Thoracic aorta (tissue), 2 donors: ENCODE measurements at regions not wholly inside any gene's neighbourhood (a gene's known extent, or its start where the extent isn't known, plus 50 kb on each side); places are given as distances from the start of the nearest gene placed in this dataset.

Experiments used
- ATAC-seq: fragments of 150-250 bp; one replicate; pipeline ENCODE4 v1.8.0; 2017; ENCODE audit warnings: low read depth; ENCODE audit not compliant: insufficient number of reproducible peaks, low FRiP score
- DNase-seq: peaks from one replicate; pipeline ENCODE4 v3.0.0-alpha.2; 2020; ENCODE audit warnings: low spot score
- H3K27ac ChIP-seq, 2 donors: fragments of 200-600 bp; sonication (generic); 1 replicate in 1 of 2; 2 replicates in 1 of 2; pipeline ENCODE4 v1.5.1; 2016; ENCODE audit warnings: mild to moderate bottlenecking in 2 of 2, moderate library complexity in 2 of 2
- H3K27me3 ChIP-seq: fragments of 200-600 bp; sonication (generic); replicated peaks from 2 replicates; pipeline ENCODE4 v1.6.0; 2016; ENCODE audit warnings: mild to moderate bottlenecking; ENCODE audit not compliant: insufficient read depth
- H3K36me3 ChIP-seq: fragments of 200-600 bp; sonication (generic); one replicate; pipeline ENCODE4 v1.5.1; 2016
- H3K4me1 ChIP-seq, 2 donors: fragments of 200-600 bp; sonication (generic); 1 replicate in 1 of 2; 2 replicates in 1 of 2; pipeline versions ENCODE4 v1.5.1 to v1.6.0; 2016; ENCODE audit warnings: low read depth in 2 of 2, mild to moderate bottlenecking in 1 of 2; ENCODE audit not compliant: control insufficient read depth in 1 of 2
- H3K4me3 ChIP-seq: fragments of 200-600 bp; sonication (generic); 2 replicates; pipeline ENCODE4 v1.5.1; 2016; ENCODE audit warnings: mild to moderate bottlenecking
- H3K9me3 ChIP-seq: fragments of 200-600 bp; sonication (generic); 2 replicates; pipeline ENCODE4 v1.5.1; 2016
- TF ChIP-seq, protein P1 (sequence below): fragments of 200-600 bp; sonication (generic); IDR thresholded peaks from one replicate; pipeline ENCODE4 v1.5.1; 2019; ENCODE audit warnings: antibody characterized with exemption

DNA sequence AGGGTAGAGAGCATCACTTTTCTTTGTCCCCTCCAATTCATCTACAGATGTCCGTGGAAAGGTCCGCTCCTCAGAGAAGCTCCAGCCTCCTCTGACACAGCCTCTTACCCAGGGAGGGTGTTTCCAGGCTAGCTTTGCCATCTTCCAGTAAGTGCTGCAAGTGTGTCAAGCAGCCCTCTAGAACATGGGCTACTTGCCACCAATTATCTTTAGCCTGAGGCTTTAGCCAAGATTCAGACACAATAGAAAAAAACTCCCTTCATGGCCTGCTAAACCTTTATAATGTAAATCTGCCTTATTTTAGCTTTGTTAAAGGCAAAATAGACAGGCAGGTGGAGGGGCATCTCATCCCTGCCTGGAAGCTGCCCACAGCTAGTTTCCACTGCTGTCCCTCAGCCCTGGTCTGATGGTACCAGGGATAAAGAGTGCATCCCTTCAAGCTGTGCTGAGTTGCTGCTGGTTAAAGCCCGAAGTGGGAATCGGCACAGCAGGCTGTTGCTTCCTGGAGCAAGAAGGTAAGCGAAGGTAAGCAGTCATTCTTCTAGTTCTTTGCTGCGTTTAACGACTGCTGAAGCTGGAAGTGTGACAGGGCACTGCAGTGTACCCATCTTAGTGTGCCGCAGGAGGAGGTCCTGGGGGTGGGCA lies 190.1 kb upstream of the E2F8 start:
- ATAC-seq: no peak
- Histone ChIP-seq H3K4me1 (no peaks in the 10 kb centered on the region), H3K36me3 (no peaks in the 10 kb centered on the region), H3K27me3 (no peaks in the 10 kb centered on the region), H3K9me3 (no peaks in the 10 kb centered on the region), H3K4me3 (no peak overlapping the region), H3K27ac (no peak overlapping the region)
- TF ChIP-seq, protein P1, sequence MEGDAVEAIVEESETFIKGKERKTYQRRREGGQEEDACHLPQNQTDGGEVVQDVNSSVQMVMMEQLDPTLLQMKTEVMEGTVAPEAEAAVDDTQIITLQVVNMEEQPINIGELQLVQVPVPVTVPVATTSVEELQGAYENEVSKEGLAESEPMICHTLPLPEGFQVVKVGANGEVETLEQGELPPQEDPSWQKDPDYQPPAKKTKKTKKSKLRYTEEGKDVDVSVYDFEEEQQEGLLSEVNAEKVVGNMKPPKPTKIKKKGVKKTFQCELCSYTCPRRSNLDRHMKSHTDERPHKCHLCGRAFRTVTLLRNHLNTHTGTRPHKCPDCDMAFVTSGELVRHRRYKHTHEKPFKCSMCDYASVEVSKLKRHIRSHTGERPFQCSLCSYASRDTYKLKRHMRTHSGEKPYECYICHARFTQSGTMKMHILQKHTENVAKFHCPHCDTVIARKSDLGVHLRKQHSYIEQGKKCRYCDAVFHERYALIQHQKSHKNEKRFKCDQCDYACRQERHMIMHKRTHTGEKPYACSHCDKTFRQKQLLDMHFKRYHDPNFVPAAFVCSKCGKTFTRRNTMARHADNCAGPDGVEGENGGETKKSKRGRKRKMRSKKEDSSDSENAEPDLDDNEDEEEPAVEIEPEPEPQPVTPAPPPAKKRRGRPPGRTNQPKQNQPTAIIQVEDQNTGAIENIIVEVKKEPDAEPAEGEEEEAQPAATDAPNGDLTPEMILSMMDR: no peak
- DNase-seq: no peak

DNA sequence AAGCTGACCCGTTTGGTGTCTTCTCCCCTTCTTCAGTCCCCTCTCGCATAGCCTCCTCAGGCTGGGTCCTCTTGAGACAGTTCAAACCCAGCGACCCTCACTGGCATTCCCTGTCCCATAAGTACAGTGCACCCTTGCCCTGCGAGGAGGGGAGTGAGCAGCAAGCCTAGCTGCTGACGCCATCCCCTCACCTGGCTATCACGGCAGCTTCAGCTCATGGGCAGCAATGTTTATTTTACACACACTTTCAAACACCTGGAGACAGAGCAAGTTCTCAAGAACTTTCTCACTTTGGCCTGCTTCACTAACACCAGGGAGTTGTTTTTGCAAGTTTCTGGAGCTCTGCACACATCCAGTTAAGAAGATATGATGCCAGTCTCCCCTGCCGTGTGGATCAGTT lies 189.6 kb upstream of the E2F8 start:
- TF ChIP-seq, protein P1: no peak
- Histone ChIP-seq H3K27me3 (no peaks in the 10 kb centered on the region), H3K36me3 (no peaks in the 10 kb centered on the region), H3K9me3 (no peaks in the 10 kb centered on the region), H3K4me3 (no peak overlapping the region), H3K4me1 (no peaks in the 10 kb centered on the region), H3K27ac (no peak overlapping the region)
- DNase-seq (no peak), ATAC-seq (no peak)

DNA sequence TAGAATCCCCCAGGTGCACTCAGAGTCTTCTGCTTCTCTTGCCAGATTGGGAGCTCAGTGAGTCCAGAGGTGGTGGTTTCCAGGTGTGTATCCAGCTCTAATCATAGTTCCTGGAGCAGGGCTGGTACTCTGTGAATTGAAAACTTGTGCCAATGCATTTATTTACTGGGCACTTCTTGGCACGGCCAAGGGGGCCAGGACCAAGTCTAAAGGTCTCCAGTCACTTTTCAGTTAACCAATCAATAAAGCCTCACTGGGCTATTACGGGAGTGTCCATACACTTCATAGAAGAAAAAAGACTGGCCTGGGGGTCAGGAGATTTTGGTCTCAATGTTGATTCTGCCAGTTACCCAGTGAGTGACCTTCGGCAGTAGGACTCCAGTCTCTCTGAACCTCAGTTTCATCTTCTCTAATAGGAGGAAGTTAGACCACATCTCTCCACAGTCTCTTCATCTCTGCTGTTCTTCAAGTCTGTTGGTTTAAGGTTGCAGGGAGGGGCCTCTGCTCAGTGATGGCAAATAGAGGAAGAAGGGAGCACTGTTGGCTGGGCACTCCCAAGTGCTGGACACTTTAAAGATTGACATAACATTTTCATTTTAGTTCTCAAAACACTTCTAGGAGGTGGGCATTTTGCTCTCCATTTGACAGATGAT lies 188.5 kb upstream of the E2F8 start:
- TF ChIP-seq, protein P1: no peak
- no peaks in the 10 kb centered on the region for H3K4me1 ChIP-seq
- no peak overlapping the region for H3K27ac ChIP-seq
- no peak overlapping the region for H3K4me3 ChIP-seq
- no peaks in the 10 kb centered on the region for H3K36me3 ChIP-seq
- no peaks in the 10 kb centered on the region for H3K9me3 ChIP-seq
- no peaks in the 10 kb centered on the region for H3K27me3 ChIP-seq
- DNase-seq: no peak
- ATAC-seq: no peak

DNA sequence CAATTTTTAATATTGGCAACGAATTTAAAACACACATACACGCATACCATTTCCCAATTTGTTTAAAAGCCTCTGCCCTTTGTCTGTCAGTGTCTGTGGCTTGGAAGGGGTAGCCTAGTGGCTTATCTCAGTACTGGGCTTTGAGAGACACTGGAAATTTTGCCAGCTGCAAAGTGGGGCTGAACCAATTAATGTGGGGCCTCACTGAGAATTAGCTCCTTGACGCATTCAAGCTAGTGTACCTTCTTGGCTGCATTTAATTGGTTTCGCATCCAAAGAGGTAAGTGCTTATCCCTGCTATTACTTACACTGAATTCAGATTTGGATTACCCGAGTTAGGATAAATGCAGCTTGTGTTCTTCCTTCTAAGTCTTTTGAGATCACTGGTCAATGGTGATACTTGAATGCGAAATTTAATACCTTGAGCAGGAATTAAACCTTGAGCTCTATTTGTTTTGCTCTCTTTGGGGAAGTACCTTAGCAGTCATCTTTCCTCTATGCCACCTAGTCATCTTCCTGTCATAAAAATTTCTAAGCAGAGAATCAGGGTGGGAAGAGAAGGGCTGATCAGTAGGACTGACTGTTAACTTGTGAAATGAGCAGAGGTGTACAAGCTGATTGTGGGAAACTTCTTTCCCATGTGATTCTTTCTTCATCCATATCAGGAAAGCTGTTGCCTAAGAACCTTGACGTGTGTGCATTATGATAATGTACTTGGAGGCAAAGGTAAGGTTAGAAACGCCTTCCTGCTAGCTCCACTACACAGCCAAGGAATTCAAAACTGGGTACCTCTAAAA lies 187.7 kb upstream of the E2F8 start:
- no peaks in the 10 kb centered on the region for H3K27me3 ChIP-seq
- H3K36me3 ChIP-seq: no peaks in the 10 kb centered on the region
- TF ChIP-seq, protein P1: no peak
- no peak overlapping the region for H3K4me3 ChIP-seq
- no peak for DNase-seq
- no peak for ATAC-seq
- no peak overlapping the region for H3K27ac ChIP-seq
- no peaks in the 10 kb centered on the region for H3K4me1 ChIP-seq
- no peaks in the 10 kb centered on the region for H3K9me3 ChIP-seq

DNA sequence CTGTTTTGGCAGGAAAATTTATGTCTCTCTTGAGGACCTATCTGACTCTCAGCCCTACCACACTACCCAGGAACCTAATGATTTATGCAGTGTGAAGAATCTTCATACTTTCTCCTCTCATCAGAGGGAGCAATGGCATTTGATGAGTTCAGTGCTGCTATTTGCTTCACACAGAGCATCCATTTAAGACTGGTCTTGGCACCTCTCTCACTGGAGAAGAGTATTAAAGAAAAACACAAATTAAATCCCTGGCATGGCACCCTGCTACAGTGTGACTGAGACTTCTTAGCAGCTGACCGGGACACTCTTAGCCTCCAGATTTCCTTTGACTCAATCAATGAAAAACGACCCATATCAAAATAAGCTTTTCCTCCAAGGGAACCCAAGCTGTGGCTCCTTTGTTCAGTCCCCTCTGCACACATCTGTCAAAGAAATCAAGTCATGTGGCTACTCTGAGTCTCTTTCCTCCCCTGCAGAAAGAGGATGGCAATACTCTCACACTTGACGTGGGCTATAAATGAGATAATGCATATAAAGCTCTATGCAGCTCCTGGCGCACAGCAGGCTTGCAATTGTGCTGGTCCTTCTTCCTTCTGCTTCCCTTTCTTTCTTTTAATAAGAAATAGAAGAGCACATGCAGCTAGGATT lies 186.1 kb upstream of the E2F8 start:
- ATAC-seq (no peak), DNase-seq (no peak)
- Histone ChIP-seq H3K4me1 (no peaks in the 10 kb centered on the region), H3K27me3 (no peaks in the 10 kb centered on the region), H3K4me3 (no peak overlapping the region), H3K27ac (no peak overlapping the region), H3K9me3 (no peaks in the 10 kb centered on the region), H3K36me3 (no peaks in the 10 kb centered on the region)
- TF ChIP-seq, protein P1: no peak
